Keratinocyte (primary cell): ENCODE measurements at regions not wholly inside any gene's neighbourhood (a gene's known extent, or its start where the extent isn't known, plus 50 kb on each side); places are given as distances from the start of the nearest gene placed in this dataset.

ENCODE experiments used
- DNase-seq: peaks from one replicate; pipeline ENCODE4 v3.0.0-alpha.2; 2011; ENCODE audit warnings: low read depth, missing footprints, low spot score
- FAIRE-seq: peaks from 2 replicates; lab custom pipeline; 2011; peaks lifted over from hg19 to GRCh38; lab: Jason Lieb, UNC
- H2AFZ ChIP-seq: 2 replicates; pipeline ENCODE4 v1.6.0; 2012; ENCODE audit warnings: low read length, control low read depth, inconsistent platforms; ENCODE audit not compliant: control insufficient read depth
- H3K27ac ChIP-seq: 2 replicates; pipeline ENCODE4 v1.5.1; 2011; ENCODE audit warnings: low read length; ENCODE audit not compliant: control insufficient read depth, insufficient read depth
- H3K27me3 ChIP-seq: 3 replicates; pipeline ENCODE4 v1.6.0; 2011; ENCODE audit warnings: low read length; ENCODE audit not compliant: control insufficient read depth, insufficient read depth; ENCODE audit errors: extremely low read depth
- H3K36me3 ChIP-seq, 2 experiments: 2 replicates in 1 of 2; 3 replicates in 1 of 2; pipeline ENCODE4 v1.5.1; 2011; ENCODE audit warnings: low read length in 2 of 2, mild to moderate bottlenecking in 1 of 2; ENCODE audit not compliant: control insufficient read depth in 2 of 2, insufficient read depth in 2 of 2; ENCODE audit errors: extremely low read depth in 1 of 2
- H3K4me1 ChIP-seq: 3 replicates; pipeline ENCODE4 v1.5.1; 2011; ENCODE audit warnings: low read length; ENCODE audit not compliant: control insufficient read depth, insufficient read depth; ENCODE audit errors: extremely low read depth
- H3K4me2 ChIP-seq: 3 replicates; pipeline ENCODE4 v1.6.0; 2011; ENCODE audit warnings: low read depth, low read length; ENCODE audit not compliant: control insufficient read depth, insufficient read depth; ENCODE audit errors: extremely low read depth
- H3K4me3 ChIP-seq, 3 experiments: fragments of 200-600 bp in 1 of 3; sonication (generic) in 1 of 3; 2 replicates in 2 of 3; 3 replicates in 1 of 3; pipeline ENCODE4 v1.5.1; 2011 to 2016; ENCODE audit warnings: low read length in 3 of 3, mild to moderate bottlenecking in 3 of 3, control low read depth in 2 of 3, inconsistent platforms in 1 of 3, low read depth in 1 of 3, mixed read lengths in 1 of 3, mixed run types in 1 of 3, moderate library complexity in 1 of 3; ENCODE audit not compliant: control insufficient read depth in 2 of 3, insufficient read depth in 2 of 3; ENCODE audit errors: extremely low read depth in 1 of 3
- H3K79me2 ChIP-seq: 2 replicates; pipeline ENCODE4 v1.6.0; 2012; ENCODE audit warnings: low read length; ENCODE audit not compliant: control insufficient read depth, insufficient read depth
- H3K9ac ChIP-seq: 3 replicates; pipeline ENCODE4 v1.6.0; 2011; ENCODE audit warnings: low read length; ENCODE audit not compliant: control insufficient read depth, insufficient read depth; ENCODE audit errors: extremely low read depth
- H3K9me1 ChIP-seq: 3 replicates; pipeline ENCODE4 v1.6.0; 2011; ENCODE audit warnings: low read length; ENCODE audit not compliant: control insufficient read depth, insufficient read depth; ENCODE audit errors: extremely low read depth
- H3K9me3 ChIP-seq: 2 replicates; pipeline ENCODE4 v1.5.1; 2012; ENCODE audit warnings: low read depth, low read length; ENCODE audit not compliant: control insufficient read depth
- H4K20me1 ChIP-seq: 3 replicates; pipeline ENCODE4 v1.6.0; 2011; ENCODE audit warnings: low read length; ENCODE audit not compliant: control insufficient read depth, insufficient read depth; ENCODE audit errors: extremely low read depth
- CTCF ChIP-seq, 3 experiments: IDR thresholded peaks in 1 of 3; conservative IDR thresholded peaks in 1 of 3; optimal IDR thresholded peaks in 1 of 3; 2 replicates in 2 of 3; 3 replicates in 1 of 3; pipeline versions ENCODE3 to v1.5.1; 2011; ENCODE audit warnings: low read length in 3 of 3, mild to moderate bottlenecking in 3 of 3, moderate library complexity in 2 of 3, control low read depth in 1 of 3, inconsistent platforms in 1 of 3; ENCODE audit not compliant: insufficient read depth in 2 of 3; ENCODE audit errors: extremely low read depth in 1 of 3
- EZH2 ChIP-seq: IDR thresholded peaks from one replicate; pipeline ENCODE4 v1.6.1; 2012; ENCODE audit warnings: inconsistent platforms, mild to moderate bottlenecking, low read length, moderate library complexity
- dilution Hi-C: fragments of 300-500 bp; cut with MboI; formaldehyde crosslinking; loops from one replicate; pipeline ENCODE4 v1.7.0; 2020; ENCODE audit warnings: low sequenced_read_pairs; ENCODE audit not compliant: extremely low pct_ligation_motif_present

GRCh38 chr15:39110336-39110735 is 470.5 kb upstream of the THBS1 start:
- peaks cover 16% of the 10 kb centered on the region for H3K9me3 ChIP-seq
- no peak for TF ChIP-seq CTCF (optimal IDR thresholded peaks at IDR 0.05 in 1 of 3, IDR thresholded peaks at IDR 0.05 in 1 of 3, conservative IDR thresholded peaks at IDR 0.05 in 1 of 3; ENCODE audit: extremely low read depth in 1 of 3, insufficient read depth in 2 of 3, low read length in 3 of 3)
- TF ChIP-seq EZH2: no peak
- no peaks in the 10 kb centered on the region for H3K27me3 ChIP-seq
- no peak overlapping the region for H2AFZ ChIP-seq
- no peaks in the 10 kb centered on the region for H3K36me3 ChIP-seq
- dilution Hi-C loops: no loop called here
- peaks cover 15% of the 10 kb centered on the region for H3K4me1 ChIP-seq
- H3K4me3 ChIP-seq: no peak overlapping the region
- H3K9me1 ChIP-seq: no peaks in the 10 kb centered on the region
- H3K79me2 ChIP-seq: no peaks in the 10 kb centered on the region
- no peak overlapping the region for H3K9ac ChIP-seq
- DNase-seq (no peak), FAIRE-seq (no peak)
- no peaks in the 10 kb centered on the region for H4K20me1 ChIP-seq
- H3K27ac ChIP-seq: no peak overlapping the region
- no peak overlapping the region for H3K4me2 ChIP-seq

DNA sequence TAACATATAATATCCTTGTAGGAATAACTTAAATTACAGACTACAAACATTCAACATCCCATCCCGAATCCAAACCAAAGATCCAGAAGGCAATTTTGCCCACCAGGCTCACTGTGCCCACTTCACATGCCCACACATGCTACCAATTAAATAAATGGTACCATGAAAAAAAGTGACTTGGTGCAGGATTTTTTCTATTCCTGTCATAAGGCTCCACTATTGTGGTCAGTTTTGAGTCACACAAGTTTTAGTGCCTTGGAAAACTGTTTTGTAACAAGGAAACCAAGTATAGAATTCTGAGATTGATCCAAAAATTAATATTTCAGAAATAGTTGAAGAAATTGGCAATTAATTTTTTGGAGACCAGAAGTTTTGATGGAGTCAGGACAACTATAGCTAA is 470.1 kb upstream of the THBS1 start:
- H3K36me3 ChIP-seq: no peaks in the 10 kb centered on the region
- FAIRE-seq (no peak), DNase-seq (no peak)
- no peak overlapping the region for H3K9ac ChIP-seq
- no peaks in the 10 kb centered on the region for H3K9me1 ChIP-seq
- H3K4me1 ChIP-seq: peaks cover 18% of the 10 kb centered on the region
- H3K27me3 ChIP-seq: no peaks in the 10 kb centered on the region
- no peak overlapping the region for H2AFZ ChIP-seq
- dilution Hi-C loops: no loop called here
- H3K4me3 ChIP-seq: no peak overlapping the region
- no peaks in the 10 kb centered on the region for H4K20me1 ChIP-seq
- no peak overlapping the region for H3K4me2 ChIP-seq
- no peaks in the 10 kb centered on the region for H3K79me2 ChIP-seq
- TF ChIP-seq CTCF (optimal IDR thresholded peaks at IDR 0.05 in 1 of 3, IDR thresholded peaks at IDR 0.05 in 1 of 3, conservative IDR thresholded peaks at IDR 0.05 in 1 of 3; ENCODE audit: extremely low read depth in 1 of 3, insufficient read depth in 2 of 3, low read length in 3 of 3) (no peak), EZH2 (no peak)
- no peak overlapping the region for H3K27ac ChIP-seq
- H3K9me3 ChIP-seq: peaks cover 16% of the 10 kb centered on the region
